ENCODE measurements at regions not wholly inside any gene's neighbourhood (a gene's known extent, or its start where the extent isn't known, plus 50 kb on each side); places are given as distances from the start of the nearest gene placed in this dataset.

GRCh38 chr7:16293669-16294425 lies 127.5 kb downstream of the CRPPA start:
- H3K36me3 ChIP-seq, result no peaks in the 10 kb centered on the region
- H3K4me1 ChIP-seq, result peaks cover 0 to 2% (median 0%) of the 10 kb centered on the region in 4 donors
- no peaks in the 10 kb centered on the region for H3K27me3 ChIP-seq
- TF ChIP-seq, protein P1, sequence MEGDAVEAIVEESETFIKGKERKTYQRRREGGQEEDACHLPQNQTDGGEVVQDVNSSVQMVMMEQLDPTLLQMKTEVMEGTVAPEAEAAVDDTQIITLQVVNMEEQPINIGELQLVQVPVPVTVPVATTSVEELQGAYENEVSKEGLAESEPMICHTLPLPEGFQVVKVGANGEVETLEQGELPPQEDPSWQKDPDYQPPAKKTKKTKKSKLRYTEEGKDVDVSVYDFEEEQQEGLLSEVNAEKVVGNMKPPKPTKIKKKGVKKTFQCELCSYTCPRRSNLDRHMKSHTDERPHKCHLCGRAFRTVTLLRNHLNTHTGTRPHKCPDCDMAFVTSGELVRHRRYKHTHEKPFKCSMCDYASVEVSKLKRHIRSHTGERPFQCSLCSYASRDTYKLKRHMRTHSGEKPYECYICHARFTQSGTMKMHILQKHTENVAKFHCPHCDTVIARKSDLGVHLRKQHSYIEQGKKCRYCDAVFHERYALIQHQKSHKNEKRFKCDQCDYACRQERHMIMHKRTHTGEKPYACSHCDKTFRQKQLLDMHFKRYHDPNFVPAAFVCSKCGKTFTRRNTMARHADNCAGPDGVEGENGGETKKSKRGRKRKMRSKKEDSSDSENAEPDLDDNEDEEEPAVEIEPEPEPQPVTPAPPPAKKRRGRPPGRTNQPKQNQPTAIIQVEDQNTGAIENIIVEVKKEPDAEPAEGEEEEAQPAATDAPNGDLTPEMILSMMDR (IDR thresholded peaks at IDR 0.05), result no peak
- TF ChIP-seq POLR2A (IDR thresholded peaks at IDR 0.05) (no peak), POLR2AphosphoS5 (IDR thresholded peaks at IDR 0.05) (no peak), EP300 (IDR thresholded peaks at IDR 0.05) (no peak)
- no peak overlapping the region for H3K27ac ChIP-seq
- no peak for DNase-seq
- intact Hi-C loops (cut with DNase I; ENCODE audit: low total_unique reads), result no loop called here
- 89 to 96% (median 94%) methylated on average over 3 of the region's 3 CpGs for WGBS, 5 donors
- H3K9me3 ChIP-seq, result no peaks in the 10 kb centered on the region
- H3K4me3 ChIP-seq, result no peak overlapping the region

DNA sequence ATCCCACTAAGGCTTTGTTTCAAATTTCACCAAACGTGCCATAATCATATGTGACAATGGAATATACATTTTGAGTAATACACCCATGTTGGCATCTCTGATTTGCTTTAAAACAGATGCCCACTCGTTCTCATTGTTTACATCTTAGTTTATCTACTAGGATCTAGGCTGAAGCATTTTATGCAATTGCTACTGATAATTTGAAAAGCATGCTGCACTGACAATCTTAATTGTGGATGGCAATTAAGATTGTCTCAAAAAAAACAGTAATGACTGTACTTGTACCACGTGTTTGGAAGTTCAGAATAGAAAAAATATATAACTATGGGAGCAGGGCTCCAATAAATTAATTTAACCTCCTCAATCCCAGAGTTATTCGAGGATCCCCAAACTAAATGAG lies 136.8 kb downstream of the CRPPA start:
- TF ChIP-seq POLR2A (IDR thresholded peaks at IDR 0.05), result no peak
- TF ChIP-seq EP300 (IDR thresholded peaks at IDR 0.05), result no peak
- TF ChIP-seq POLR2AphosphoS5 (IDR thresholded peaks at IDR 0.05), result no peak
- TF ChIP-seq, protein P1 (IDR thresholded peaks at IDR 0.05), result no peak
- H3K27ac ChIP-seq, result no peak overlapping the region
- H3K9me3 ChIP-seq, result no peaks in the 10 kb centered on the region
- no peaks in the 10 kb centered on the region for H3K4me1 ChIP-seq
- 58 to 72% (median 66%) methylated on average over 4 of the region's 4 CpGs for WGBS, 5 donors
- H3K36me3 ChIP-seq, result no peaks in the 10 kb centered on the region
- no peaks in the 10 kb centered on the region for H3K27me3 ChIP-seq
- no peak overlapping the region for H3K4me3 ChIP-seq
- intact Hi-C loops (cut with DNase I; ENCODE audit: low total_unique reads), result no loop called here
- DNase-seq, result no peak

- TF ChIP-seq, protein P1 (IDR thresholded peaks at IDR 0.05), result no peak
- TF ChIP-seq POLR2AphosphoS5 (IDR thresholded peaks at IDR 0.05) (no peak), EP300 (IDR thresholded peaks at IDR 0.05) (no peak), POLR2A (IDR thresholded peaks at IDR 0.05) (no peak)
- H3K4me1 ChIP-seq, result no peaks in the 10 kb centered on the region
- intact Hi-C loops (cut with DNase I; ENCODE audit: low total_unique reads), result no loop called here
- H3K27ac ChIP-seq, result no peak overlapping the region
- no peaks in the 10 kb centered on the region for H3K9me3 ChIP-seq
- no peaks in the 10 kb centered on the region for H3K27me3 ChIP-seq
- H3K4me3 ChIP-seq, result no peak overlapping the region
- 91 to 100% (median 97%) methylated on average over 1 of the region's 1 CpG for WGBS, 5 donors
- no peaks in the 10 kb centered on the region for H3K36me3 ChIP-seq
- no peak for DNase-seq
Measured at GRCh38 chr7:16278167-16278787, 143.1 kb downstream of the CRPPA start.

- no peak overlapping the region for H3K4me3 ChIP-seq
- H3K27ac ChIP-seq, result no peak overlapping the region
- H3K9me3 ChIP-seq, result no peaks in the 10 kb centered on the region
- no peak for TF ChIP-seq POLR2AphosphoS5 (IDR thresholded peaks at IDR 0.05)
- TF ChIP-seq POLR2A (IDR thresholded peaks at IDR 0.05), result no peak
- no peak for TF ChIP-seq EP300 (IDR thresholded peaks at IDR 0.05)
- TF ChIP-seq, protein P1 (IDR thresholded peaks at IDR 0.05), result no peak
- WGBS, 5 donors, result 26 to 49% (median 32%) methylated on average over 2 of the region's 2 CpGs
- no peaks in the 10 kb centered on the region for H3K4me1 ChIP-seq
- H3K36me3 ChIP-seq, result no peaks in the 10 kb centered on the region
- peak in 1 of 2 donors; percentile 31 for DNase-seq
- intact Hi-C loops (cut with DNase I; ENCODE audit: low total_unique reads), result no loop called here
- no peaks in the 10 kb centered on the region for H3K27me3 ChIP-seq
Measured at GRCh38 chr7:16271990-16272665, 149.2 kb downstream of the CRPPA start.
